NT2/D1 (cell line): ENCODE measurements at regions not wholly inside any gene's neighbourhood (a gene's known extent, or its start where the extent isn't known, plus 50 kb on each side); places are given as distances from the start of the nearest gene placed in this dataset.

ENCODE experiments used
- SUZ12 ChIP-seq: IDR thresholded peaks from 2 replicates; pipeline ENCODE4 v1.6.1; 2011; ENCODE audit not compliant: insufficient read length, insufficient read depth; ENCODE audit errors: extremely low read depth
- YY1 ChIP-seq: IDR thresholded peaks from 2 replicates; pipeline ENCODE4 v1.6.1; 2011; ENCODE audit not compliant: insufficient read length, insufficient read depth
- ZNF274 ChIP-seq: IDR thresholded peaks from 2 replicates; pipeline ENCODE4 v1.6.1; 2011; ENCODE audit warnings: mild to moderate bottlenecking, low read depth, low read length

DNA sequence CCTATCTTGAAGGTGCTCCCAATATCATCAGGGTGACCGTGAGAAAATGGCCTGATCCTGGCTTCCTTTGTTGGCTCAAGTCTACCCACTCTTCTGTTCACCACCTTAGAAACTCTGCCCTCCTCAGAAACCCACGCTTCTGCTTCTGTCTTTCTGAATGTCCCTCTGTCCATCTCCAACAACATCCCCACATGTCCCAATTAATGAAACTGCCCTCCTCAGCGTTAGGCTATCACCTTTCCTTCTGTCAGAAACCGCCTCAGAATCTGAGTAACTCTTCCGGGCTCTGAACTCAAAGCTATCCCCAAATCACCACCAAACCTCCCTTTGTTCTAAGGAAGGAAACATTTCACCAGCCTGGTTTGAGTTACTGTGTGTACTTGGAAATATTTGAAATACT, 315.8 kb upstream of the ZNF32 start:
- TF ChIP-seq YY1 (no peak), SUZ12 (no peak), ZNF274 (no peak)
